Upper lobe of left lung (tissue), 4 donors: ENCODE measurements at regions not wholly inside any gene's neighbourhood (a gene's known extent, or its start where the extent isn't known, plus 50 kb on each side); places are given as distances from the start of the nearest gene placed in this dataset.

ENCODE experiments used
- CTCF ChIP-seq, 6 experiments: fragments of 450-650 bp in 4 of 6; fragments of 200-600 bp in 2 of 6; sonication (generic) in 2 of 6; IDR thresholded peaks; one replicate each; pipeline ENCODE4 v1.5.1; 2016 to 2019; ENCODE audit warnings: antibody characterized with exemption in 6 of 6
- EP300 ChIP-seq, 4 donors: sonication (generic); formaldehyde crosslinking; IDR thresholded peaks; one replicate each; pipeline ENCODE4 v1.5.1; 2017; ENCODE audit warnings: antibody characterized with exemption in 4 of 4, control low read depth in 2 of 4
- POLR2A ChIP-seq, 4 donors: fragments of 450-650 bp; IDR thresholded peaks; one replicate each; pipeline ENCODE4 v1.5.1; 2016 to 2017; ENCODE audit warnings: antibody characterized with exemption in 4 of 4, mild to moderate bottlenecking in 2 of 4

- TF ChIP-seq CTCF (IDR thresholded peaks at IDR 0.05) (no peak), POLR2A (IDR thresholded peaks at IDR 0.05) (no peak), EP300 (IDR thresholded peaks at IDR 0.05) (no peak)
Observed at GRCh38 chr2:176795823-176796222, 416.8 kb upstream of the HNRNPA3 start.
